Transverse colon (tissue), 4 donors: ENCODE measurements at regions not wholly inside any gene's neighbourhood (a gene's known extent, or its start where the extent isn't known, plus 50 kb on each side); places are given as distances from the start of the nearest gene placed in this dataset.

Experiments used
- CTCF ChIP-seq, 5 experiments: fragments of 200-600 bp in 3 of 5; fragments of 450-650 bp in 2 of 5; sonication (generic) in 3 of 5; IDR thresholded peaks; 1 replicate in 2 of 5; 2 replicates in 3 of 5; pipeline ENCODE4 v1.5.1; 2016 to 2017; ENCODE audit warnings: antibody characterized with exemption in 5 of 5, inconsistent platforms in 3 of 5, mild to moderate bottlenecking in 2 of 5, moderate library complexity in 1 of 5
- EP300 ChIP-seq: sonication (generic); formaldehyde crosslinking; IDR thresholded peaks from one replicate; pipeline ENCODE4 v1.6.1; 2017; ENCODE audit warnings: antibody characterized with exemption, low read depth
- POLR2A ChIP-seq: fragments of 450-650 bp; IDR thresholded peaks from one replicate; pipeline ENCODE4 v1.6.1; 2016; ENCODE audit warnings: antibody characterized with exemption, mild to moderate bottlenecking, moderate library complexity
- POLR2AphosphoS5 ChIP-seq, 3 donors: sonication (generic); formaldehyde crosslinking; IDR thresholded peaks; one replicate each; pipeline ENCODE4 v1.6.1; 2016; ENCODE audit warnings: antibody characterized with exemption in 3 of 3

GRCh38 chr1:68287241-68287640 is 54.9 kb upstream of the WLS start:
- TF ChIP-seq POLR2A: no peak
- no peak for TF ChIP-seq CTCF (IDR thresholded peaks at IDR 0.05)
- TF ChIP-seq EP300: no peak
- no peak for TF ChIP-seq POLR2AphosphoS5 (IDR thresholded peaks at IDR 0.05)
